Neural progenitor cell (in vitro differentiated cells): ENCODE measurements at regions not wholly inside any gene's neighbourhood (a gene's known extent, or its start where the extent isn't known, plus 50 kb on each side); places are given as distances from the start of the nearest gene placed in this dataset.

Experiments used
- DNase-seq: peaks from one replicate; pipeline ENCODE4 v3.0.0-alpha.2; 2016; ENCODE audit warnings: low spot score
- H2AFZ ChIP-seq: fragments of 200-600 bp; sonication (generic); replicated peaks from 2 replicates; pipeline ENCODE4 v1.6.1; 2016; ENCODE audit warnings: antibody characterized with exemption
- H3F3A ChIP-seq: fragments of 200-600 bp; sonication (generic); 2 replicates; pipeline ENCODE4 v1.6.1; 2016; ENCODE audit warnings: antibody characterized with exemption, low read depth
- H3K27ac ChIP-seq: fragments of 200-600 bp; sonication (generic); 2 replicates; pipeline ENCODE4 v1.5.1; 2016; ENCODE audit warnings: mild to moderate bottlenecking
- H3K27me3 ChIP-seq: fragments of 200-600 bp; sonication (generic); 2 replicates; pipeline ENCODE4 v1.6.1; 2016; ENCODE audit warnings: mild to moderate bottlenecking, moderate library complexity
- H3K36me3 ChIP-seq: fragments of 200-600 bp; sonication (generic); 2 replicates; pipeline ENCODE4 v1.5.1; 2016
- H3K4me1 ChIP-seq: fragments of 200-600 bp; sonication (generic); 2 replicates; pipeline ENCODE4 v1.6.1; 2016; ENCODE audit warnings: mixed run types
- H3K4me2 ChIP-seq: fragments of 200-600 bp; sonication (generic); 2 replicates; pipeline ENCODE4 v1.6.1; 2016
- H3K4me3 ChIP-seq: fragments of 200-600 bp; sonication (generic); 2 replicates; pipeline ENCODE4 v1.5.1; 2016
- H3K79me2 ChIP-seq: fragments of 200-600 bp; sonication (generic); 2 replicates; pipeline ENCODE4 v1.6.1; 2016; ENCODE audit warnings: low read depth
- H3K9ac ChIP-seq: fragments of 200-600 bp; sonication (generic); 2 replicates; pipeline ENCODE4 v1.6.1; 2016
- H3K9me3 ChIP-seq: fragments of 200-600 bp; sonication (generic); 2 replicates; pipeline ENCODE4 v1.5.1; 2016; ENCODE audit warnings: low read depth
- H4K20me1 ChIP-seq: fragments of 200-600 bp; sonication (generic); 2 replicates; pipeline ENCODE4 v1.6.1; 2016; ENCODE audit warnings: low read depth
- H3K27ac Mint-ChIP-seq: 3 replicates; pipeline ENCODE4 v1.8.0; 2021; ENCODE audit warnings: mixed read lengths
- H3K27me3 Mint-ChIP-seq: 2 replicates; pipeline ENCODE4 v1.8.0; 2022; ENCODE audit warnings: low read depth, mild to moderate bottlenecking, inconsistent platforms, moderate library complexity, mixed read lengths; ENCODE audit not compliant: insufficient read depth
- H3K36me3 Mint-ChIP-seq: 3 replicates; pipeline ENCODE4 v1.8.0; 2021; ENCODE audit warnings: mixed read lengths
- H3K4me1 Mint-ChIP-seq: 3 replicates; pipeline ENCODE4 v1.8.0; 2021; ENCODE audit warnings: mixed read lengths
- H3K4me3 Mint-ChIP-seq: 3 replicates; pipeline ENCODE4 v1.8.0; 2021; ENCODE audit warnings: mild to moderate bottlenecking, moderate library complexity, mixed read lengths
- H3K9me3 Mint-ChIP-seq: 3 replicates; pipeline ENCODE4 v1.8.0; 2020; ENCODE audit warnings: mixed read lengths
- CTCF ChIP-seq: fragments of 200-600 bp; sonication (generic); IDR thresholded peaks from 2 replicates; pipeline ENCODE4 v1.5.1; 2017; ENCODE audit warnings: antibody characterized with exemption, mild to moderate bottlenecking
- EZH2 ChIP-seq: fragments of 200-600 bp; sonication (generic); IDR thresholded peaks from 2 replicates; pipeline ENCODE4 v1.6.1; 2017; ENCODE audit warnings: antibody characterized with exemption, mild to moderate bottlenecking, moderate library complexity
- EZH2phosphoT487 ChIP-seq: fragments of 200-600 bp; sonication (generic); IDR thresholded peaks from 2 replicates; pipeline ENCODE4 v1.6.1; 2017; ENCODE audit warnings: antibody characterized with exemption

GRCh38 chr4:11049001-11049400 lies 364.4 kb upstream of the CLNK start:
- Histone ChIP-seq H3K9ac (no peak overlapping the region), H2AFZ (no peak overlapping the region), H3K79me2 (no peaks in the 10 kb centered on the region), H3K9me3 (no peaks in the 10 kb centered on the region), H3K4me3 (no peak overlapping the region), H3K4me1 (peaks cover 4% of the 10 kb centered on the region), H3K27me3 (no peaks in the 10 kb centered on the region), H3K27ac (no peak overlapping the region), H4K20me1 (no peaks in the 10 kb centered on the region), H3K4me2 (no peak overlapping the region), H3K36me3 (no peaks in the 10 kb centered on the region), H3F3A (no peaks in the 10 kb centered on the region)
- H3K27me3 Mint-ChIP-seq, result peaks cover under 1% of the 10 kb centered on the region
- no peak overlapping the region for H3K4me3 Mint-ChIP-seq
- peaks cover 14% of the 10 kb centered on the region for H3K9me3 Mint-ChIP-seq
- no peak for DNase-seq
- H3K27ac Mint-ChIP-seq, result no peak overlapping the region
- no peak for TF ChIP-seq EZH2
- TF ChIP-seq EZH2phosphoT487, result no peak
- no peak for TF ChIP-seq CTCF
- peaks cover 3% of the 10 kb centered on the region for H3K4me1 Mint-ChIP-seq
- H3K36me3 Mint-ChIP-seq, result no peaks in the 10 kb centered on the region

- H4K20me1 ChIP-seq, result no peaks in the 10 kb centered on the region
- no peak overlapping the region for H2AFZ ChIP-seq
- no peaks in the 10 kb centered on the region for H3K27me3 ChIP-seq
- Mint-ChIP-seq H3K27ac (no peak overlapping the region), H3K27me3 (peaks cover 3% of the 10 kb centered on the region), H3K36me3 (no peaks in the 10 kb centered on the region), H3K4me3 (no peak overlapping the region), H3K9me3 (peaks cover 20% of the 10 kb centered on the region), H3K4me1 (peaks cover 10% of the 10 kb centered on the region)
- H3K4me2 ChIP-seq, result no peak overlapping the region
- no peak overlapping the region for H3K4me3 ChIP-seq
- no peak overlapping the region for H3K27ac ChIP-seq
- H3K4me1 ChIP-seq, result peaks cover 9% of the 10 kb centered on the region
- H3K79me2 ChIP-seq, result no peaks in the 10 kb centered on the region
- H3K9me3 ChIP-seq, result no peaks in the 10 kb centered on the region
- no peak for DNase-seq
- H3K9ac ChIP-seq, result no peak overlapping the region
- no peak for TF ChIP-seq EZH2phosphoT487
- no peak for TF ChIP-seq CTCF
- H3F3A ChIP-seq, result peaks cover 8% of the 10 kb centered on the region
- H3K36me3 ChIP-seq, result no peaks in the 10 kb centered on the region
Observed at GRCh38 chr4:11042760-11043159, 358.2 kb upstream of the CLNK start.

- TF ChIP-seq EZH2 (no peak), CTCF (no peak), EZH2phosphoT487 (no peak)
- no peaks in the 10 kb centered on the region for H4K20me1 ChIP-seq
- Mint-ChIP-seq H3K4me1 (peaks cover 18% of the 10 kb centered on the region), H3K27me3 (peaks cover 3% of the 10 kb centered on the region), H3K4me3 (no peak overlapping the region), H3K36me3 (no peaks in the 10 kb centered on the region), H3K9me3 (peaks cover 6% of the 10 kb centered on the region), H3K27ac (no peak overlapping the region)
- H3K27me3 ChIP-seq, result no peaks in the 10 kb centered on the region
- no peak overlapping the region for H3K9ac ChIP-seq
- DNase-seq, result no peak
- peaks cover 19% of the 10 kb centered on the region for H3K4me1 ChIP-seq
- peaks cover 19% of the 10 kb centered on the region for H3F3A ChIP-seq
- H3K4me2 ChIP-seq, result no peak overlapping the region
- H2AFZ ChIP-seq, result no peak overlapping the region
- H3K9me3 ChIP-seq, result no peaks in the 10 kb centered on the region
- H3K4me3 ChIP-seq, result no peak overlapping the region
- no peaks in the 10 kb centered on the region for H3K36me3 ChIP-seq
- no peak overlapping the region for H3K27ac ChIP-seq
- no peaks in the 10 kb centered on the region for H3K79me2 ChIP-seq
Observed at GRCh38 chr4:11039634-11040131, 355.1 kb upstream of the CLNK start.

- Histone ChIP-seq H3K27me3 (no peaks in the 10 kb centered on the region), H3K4me1 (peaks cover 19% of the 10 kb centered on the region), H3K4me3 (no peak overlapping the region), H3K9ac (no peak overlapping the region), H2AFZ (no peak overlapping the region), H3K79me2 (no peaks in the 10 kb centered on the region), H3F3A (peaks cover 19% of the 10 kb centered on the region), H4K20me1 (no peaks in the 10 kb centered on the region), H3K9me3 (no peaks in the 10 kb centered on the region), H3K4me2 (no peak overlapping the region), H3K27ac (no peak overlapping the region), H3K36me3 (no peaks in the 10 kb centered on the region)
- H3K9me3 Mint-ChIP-seq, result peaks cover 5% of the 10 kb centered on the region
- H3K36me3 Mint-ChIP-seq, result no peaks in the 10 kb centered on the region
- H3K27me3 Mint-ChIP-seq, result peaks cover 3% of the 10 kb centered on the region
- no peak overlapping the region for H3K27ac Mint-ChIP-seq
- H3K4me1 Mint-ChIP-seq, result peaks cover 20% of the 10 kb centered on the region
- DNase-seq, result no peak
- H3K4me3 Mint-ChIP-seq, result no peak overlapping the region
- no peak for TF ChIP-seq CTCF
- TF ChIP-seq EZH2phosphoT487, result no peak
- TF ChIP-seq EZH2, result no peak
Observed at GRCh38 chr4:11038926-11039325, 354.4 kb upstream of the CLNK start.
